ENCODE measurements at regions not wholly inside any gene's neighbourhood (a gene's known extent, or its start where the extent isn't known, plus 50 kb on each side); places are given as distances from the start of the nearest gene placed in this dataset.

DNA sequence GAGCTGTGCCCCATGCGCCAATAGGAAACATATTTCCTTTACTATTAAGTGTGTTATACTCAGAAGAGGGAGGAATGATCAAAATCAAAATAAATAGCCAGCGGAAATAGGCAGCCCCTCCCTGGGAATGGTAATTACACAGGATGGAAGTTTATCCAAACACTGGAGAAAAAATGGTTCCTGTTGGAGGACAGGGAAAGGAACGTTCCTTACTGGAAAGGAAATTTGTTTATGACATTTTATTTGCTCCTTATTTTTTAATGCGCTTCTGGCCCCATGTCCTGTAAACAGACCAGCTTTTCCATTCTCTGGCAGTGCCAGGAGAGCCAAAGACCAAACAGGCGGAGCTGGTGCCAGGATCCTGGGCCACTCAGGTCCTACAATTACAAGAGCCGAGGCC lies 273.7 kb downstream of the SOX9 start:
- no peak for DNase-seq

DNA sequence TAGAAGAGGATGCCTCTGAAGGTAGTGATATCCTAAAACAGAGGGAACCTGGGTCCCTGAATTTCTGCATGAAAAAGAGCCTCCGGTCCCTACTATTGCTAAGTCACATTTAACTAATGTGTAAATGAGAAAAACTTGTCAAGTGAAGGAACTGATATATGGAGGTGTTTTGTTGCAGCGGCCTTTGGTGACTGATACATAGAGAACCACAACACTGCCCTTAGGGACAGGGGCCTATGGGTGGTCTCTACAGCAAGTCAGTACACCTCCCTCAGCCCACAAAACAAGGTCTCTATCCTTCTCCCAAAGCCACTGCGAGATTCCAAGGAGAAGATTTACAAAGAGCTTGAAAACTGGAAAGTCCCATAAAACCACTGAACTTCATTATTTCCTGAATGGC lies 275.3 kb downstream of the SOX9 start:
- DNase-seq: no peak

DNA sequence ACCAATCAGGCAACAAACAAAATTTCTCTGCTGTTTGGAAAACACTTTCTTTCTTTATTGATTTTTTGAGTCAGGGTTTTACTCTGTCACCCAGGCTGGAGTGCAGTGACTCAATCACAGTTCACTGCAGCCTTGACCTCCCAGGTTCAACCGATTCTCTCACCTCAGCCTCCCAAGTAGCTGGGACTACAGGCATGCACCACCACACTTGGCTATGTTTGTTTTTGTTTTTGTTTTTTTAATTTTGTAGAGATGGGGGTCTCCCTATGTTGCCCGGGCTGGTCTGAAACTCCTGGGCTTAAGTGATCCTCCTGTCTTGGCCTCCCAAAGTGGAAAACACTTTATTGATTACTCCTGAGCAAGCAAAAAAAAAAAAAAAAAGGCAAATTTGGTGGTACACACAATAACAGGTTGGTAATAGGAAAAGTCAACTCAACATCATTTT lies 276.4 kb downstream of the SOX9 start:
- no peak for DNase-seq

DNA sequence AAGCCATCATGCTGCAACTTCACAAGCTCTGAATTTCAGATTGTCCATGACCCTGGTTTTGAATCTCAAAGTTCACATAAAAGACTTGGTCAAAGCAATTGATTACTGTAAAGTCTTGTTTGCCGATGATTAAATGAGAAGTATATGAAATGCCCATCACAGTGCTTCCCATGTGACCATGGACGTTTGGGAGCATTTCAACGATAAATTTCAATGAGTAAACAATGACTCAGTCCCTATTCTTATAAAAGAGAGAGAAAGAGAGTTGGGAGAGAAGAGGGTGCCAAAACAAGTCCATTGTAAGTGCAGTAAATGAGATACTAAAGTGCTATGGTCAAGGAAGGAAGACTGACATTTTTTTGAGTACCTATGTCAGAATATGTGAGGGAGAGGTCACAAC lies 276.9 kb downstream of the SOX9 start:
- DNase-seq: no peak

DNA sequence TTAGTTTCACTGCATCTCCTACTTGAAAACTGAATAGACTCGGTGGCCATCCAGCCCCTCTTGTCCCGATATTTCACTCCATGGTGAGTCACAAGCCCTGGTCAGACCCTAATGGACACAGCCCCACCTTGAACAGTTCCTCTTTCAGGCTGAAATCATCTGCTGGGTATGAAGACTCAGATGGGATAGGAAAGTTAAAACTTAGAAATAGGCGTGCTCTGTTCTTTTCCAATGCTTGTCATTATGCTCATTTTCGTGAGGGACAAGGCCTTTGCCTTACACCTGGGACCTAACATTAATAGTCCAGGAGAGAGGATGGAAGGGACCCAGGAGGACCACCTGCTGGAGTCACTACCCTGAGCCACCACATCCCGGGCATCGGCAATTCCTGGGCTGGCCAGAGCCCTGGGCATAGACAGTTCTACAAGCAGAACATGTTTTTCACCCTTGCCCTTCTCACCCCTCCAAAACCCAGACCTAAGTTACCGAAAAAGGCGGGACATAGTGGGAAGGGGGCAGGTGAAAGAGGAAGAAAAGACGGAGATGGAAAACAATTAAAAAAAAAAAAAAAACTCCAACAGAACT lies 278.3 kb downstream of the SOX9 start:
- no peak for DNase-seq

DNA sequence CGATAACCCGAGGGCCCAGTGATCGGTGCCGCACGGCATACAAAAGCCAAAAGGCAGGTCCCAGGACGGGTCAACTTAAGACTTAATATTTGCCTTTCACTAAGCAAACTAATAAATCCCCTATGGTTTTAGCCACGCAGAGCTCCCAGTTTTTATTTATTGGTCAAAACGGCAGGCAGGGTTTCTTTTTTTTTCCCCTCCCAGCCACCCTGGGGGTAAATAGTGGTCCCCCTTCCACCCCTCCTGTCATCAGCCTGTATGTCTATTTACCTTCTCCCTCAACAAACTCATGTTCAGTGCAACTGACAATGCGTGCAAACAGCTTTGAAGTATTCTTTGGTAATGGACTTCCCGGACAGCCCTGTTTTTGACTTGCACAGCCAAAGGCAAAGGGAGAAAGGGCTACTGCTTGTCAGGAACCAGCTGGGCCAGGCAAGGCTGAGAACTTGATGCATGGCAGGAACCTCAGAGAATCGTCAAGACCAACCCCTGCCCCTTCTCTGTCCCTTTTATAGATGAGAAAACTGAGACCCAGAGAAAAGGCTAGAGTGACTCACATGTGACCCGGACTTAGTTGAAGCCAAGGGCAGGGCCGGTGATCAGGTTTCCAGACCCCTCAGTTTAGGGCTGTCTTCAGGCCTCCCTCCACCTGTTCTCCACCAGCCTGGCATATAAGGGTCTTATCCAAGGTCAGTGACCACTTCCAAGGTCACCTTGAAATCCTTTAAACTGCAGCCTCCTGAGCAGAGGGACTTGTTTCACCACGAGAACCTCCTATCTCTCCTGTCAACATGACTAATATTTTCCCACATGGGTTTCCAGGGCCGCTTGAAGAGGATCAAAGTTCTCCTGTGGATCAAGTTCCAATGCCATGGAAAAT lies 279.0 kb downstream of the SOX9 start:
- DNase-seq: no peak

DNA sequence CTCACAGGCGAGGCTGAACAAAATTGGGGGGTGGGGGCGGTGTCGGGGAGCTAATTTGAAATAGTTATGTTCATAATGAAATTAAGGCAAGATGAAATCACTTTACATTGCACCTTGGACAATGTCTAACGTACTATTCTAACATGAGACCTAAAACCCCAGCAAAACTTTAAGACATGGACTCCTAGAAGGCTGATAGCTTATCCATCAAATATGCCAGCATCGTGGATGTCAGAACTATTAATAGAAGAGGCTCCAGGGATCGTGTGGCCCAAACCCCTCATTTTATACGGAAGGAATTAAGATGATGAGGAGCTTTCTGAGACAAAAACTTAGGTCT lies 279.6 kb downstream of the SOX9 start:
- no peak for DNase-seq

DNA sequence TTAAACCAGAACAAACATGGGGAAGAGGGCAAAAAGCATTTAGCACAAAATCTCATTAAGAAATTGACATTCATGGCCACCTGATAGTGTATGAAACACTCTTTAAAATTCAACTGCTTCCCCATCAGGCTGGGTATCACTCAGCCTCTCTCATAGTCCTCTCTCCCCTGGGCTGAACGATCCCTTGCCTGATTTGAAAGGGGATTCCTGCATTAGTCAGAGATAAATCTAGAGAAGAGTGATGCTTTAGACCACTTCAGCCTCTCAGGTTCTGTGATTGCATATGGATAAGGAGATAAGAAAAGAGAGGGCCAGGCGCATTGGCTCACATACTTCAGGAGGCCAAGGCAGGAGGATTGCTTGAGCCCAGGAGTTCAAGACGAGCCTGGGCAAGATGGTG lies 280.0 kb downstream of the SOX9 start:
- DNase-seq: no peak

DNA sequence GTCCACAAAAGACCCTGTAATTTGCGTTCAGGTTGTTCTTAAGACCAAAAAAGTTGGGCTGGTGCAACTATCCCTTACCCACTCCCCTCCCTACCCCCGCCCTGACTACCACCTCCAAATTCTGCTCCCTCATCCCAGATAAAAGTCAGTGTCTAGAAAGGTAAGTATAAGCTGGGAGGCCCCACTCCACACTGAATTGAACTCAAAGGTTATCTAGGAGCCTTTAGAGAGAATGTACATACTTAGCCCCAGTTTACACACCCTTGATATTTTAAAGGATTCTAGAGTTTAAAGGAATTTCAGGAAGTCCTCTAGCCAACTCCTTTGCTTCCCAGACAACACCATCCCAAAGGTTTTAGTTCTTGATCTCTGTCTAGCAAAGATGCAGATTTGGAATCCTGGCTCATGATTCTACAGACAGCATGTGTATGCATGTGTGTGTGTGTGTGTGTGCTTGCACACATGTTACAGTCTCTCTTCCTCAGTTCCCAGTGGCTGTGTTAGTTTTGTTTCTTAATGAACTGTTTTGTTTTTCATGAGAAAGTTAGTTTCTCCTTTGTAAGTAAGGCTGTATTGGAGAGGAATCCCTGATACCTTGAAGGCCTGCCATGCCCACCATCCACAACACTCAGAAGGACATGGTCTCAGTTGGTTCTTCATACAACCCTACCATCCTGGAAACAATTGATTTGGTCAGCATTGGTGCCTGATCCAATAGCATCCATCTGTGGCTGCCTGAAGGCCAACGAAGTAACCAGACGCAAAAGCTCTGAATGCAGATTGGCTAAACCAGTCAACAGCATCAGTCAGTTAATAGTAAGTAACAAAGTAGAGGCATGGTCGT lies 281.3 kb downstream of the SOX9 start:
- no peak for DNase-seq

DNA sequence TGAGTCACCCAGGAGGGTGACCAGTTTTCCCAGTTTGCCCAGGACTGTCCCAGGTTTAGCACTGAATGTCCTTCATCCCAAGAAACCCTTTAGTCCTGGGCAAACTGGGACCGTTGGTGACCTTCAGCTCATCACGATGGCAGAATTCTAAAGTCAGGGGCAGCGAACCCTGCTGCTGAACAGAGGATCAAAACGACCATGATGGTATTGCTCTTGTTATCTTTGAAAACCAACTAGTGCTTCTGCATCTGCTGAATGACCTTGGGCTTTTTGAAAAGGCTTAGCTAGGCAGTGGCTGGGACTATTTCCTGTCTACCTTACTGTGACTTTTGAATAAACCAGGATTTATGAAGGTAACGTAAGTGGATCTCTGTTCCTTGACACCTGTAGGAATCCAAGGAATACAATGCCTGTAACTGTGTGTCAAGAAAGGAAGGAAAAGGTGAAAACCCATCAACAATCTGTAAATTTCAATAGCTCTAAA lies 281.9 kb downstream of the SOX9 start:
- DNase-seq: no peak

DNA sequence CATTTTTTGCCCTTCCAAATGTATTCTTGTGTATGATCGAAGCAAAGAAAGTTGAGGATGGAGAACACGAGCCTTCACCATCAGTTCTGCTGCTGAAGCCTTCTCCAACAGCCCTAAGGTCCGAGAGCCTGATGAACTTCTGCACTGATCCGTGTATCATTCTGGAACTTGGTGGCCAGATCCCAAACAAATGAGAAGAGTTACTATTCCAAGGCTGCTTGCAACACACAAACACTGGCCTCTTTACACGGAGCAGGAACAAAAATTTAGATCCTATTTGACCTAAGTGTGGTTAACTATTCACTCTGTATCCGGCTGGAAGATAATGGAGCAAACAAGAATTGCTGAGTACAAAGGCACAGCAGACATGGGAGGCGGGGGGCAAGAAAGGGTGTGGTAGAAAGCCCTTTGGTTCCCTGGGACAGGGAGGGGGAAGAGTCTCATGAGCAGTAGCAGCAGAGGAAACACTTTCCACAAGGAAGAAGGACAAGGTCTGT lies 282.9 kb downstream of the SOX9 start:
- DNase-seq: no peak

DNA sequence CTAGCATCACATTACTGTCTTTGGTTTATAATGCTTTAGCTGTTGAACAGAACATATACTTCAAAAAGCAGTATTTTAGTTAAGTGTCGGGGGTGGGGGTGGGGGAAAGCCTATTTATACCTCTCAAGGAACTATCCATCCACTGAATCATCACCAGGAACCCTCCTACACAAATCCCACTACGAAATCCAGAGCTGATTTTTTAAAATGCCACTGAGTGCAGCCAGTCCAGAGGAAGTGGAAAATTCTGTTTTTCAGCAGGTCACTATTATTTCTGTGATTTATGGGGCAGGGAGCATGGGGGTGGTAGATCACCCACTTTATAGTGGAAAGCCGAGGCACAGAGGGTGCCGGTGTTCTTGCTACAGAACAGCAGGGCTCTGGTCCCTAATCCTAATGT lies 284.1 kb downstream of the SOX9 start:
- DNase-seq: no peak

DNA sequence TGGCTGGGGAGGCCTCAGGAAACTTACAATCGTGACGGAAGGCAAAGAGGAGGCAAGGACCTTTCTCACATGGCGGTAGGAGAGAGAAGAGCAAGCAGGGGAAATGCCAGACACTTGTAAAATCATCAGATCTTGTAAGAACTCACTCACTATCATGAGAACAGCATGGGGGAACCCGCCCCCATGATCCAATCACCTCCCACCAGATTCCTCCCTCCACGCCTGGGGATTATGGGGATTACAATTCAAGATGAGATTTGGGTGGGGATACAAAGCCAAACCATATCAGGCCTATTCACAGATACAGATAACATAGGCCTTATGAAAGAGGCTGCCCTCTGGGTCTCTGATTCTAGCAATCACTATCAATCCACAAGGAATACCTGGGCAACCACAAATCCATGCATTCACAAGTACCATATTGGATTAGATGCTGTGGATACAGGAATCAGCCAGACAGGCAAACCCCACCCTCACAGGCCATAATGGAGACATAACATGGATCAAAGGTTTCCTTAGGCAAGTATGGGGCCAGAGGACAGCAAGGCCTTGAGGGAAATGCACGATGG lies 284.9 kb downstream of the SOX9 start:
- DNase-seq: no peak

DNA sequence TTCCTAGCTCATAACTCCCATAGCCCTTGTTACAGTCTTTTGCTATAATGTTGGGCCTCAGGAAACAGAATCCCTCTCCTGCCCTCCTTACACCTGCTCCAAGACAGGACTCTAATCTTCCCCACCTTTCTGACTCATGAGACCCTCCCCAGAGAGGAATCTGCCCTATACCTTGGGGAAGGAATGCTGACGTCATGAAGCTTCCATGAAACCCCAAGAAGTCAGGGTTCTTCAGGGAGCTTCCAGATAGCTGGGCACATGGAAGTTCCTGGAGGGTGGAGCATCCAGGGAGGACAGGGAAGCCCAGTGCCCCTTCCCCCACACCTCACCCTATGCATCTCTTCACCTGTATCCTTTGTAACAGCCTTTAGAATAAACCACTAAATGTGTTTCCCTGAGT lies 285.7 kb downstream of the SOX9 start:
- DNase-seq: no peak

DNA sequence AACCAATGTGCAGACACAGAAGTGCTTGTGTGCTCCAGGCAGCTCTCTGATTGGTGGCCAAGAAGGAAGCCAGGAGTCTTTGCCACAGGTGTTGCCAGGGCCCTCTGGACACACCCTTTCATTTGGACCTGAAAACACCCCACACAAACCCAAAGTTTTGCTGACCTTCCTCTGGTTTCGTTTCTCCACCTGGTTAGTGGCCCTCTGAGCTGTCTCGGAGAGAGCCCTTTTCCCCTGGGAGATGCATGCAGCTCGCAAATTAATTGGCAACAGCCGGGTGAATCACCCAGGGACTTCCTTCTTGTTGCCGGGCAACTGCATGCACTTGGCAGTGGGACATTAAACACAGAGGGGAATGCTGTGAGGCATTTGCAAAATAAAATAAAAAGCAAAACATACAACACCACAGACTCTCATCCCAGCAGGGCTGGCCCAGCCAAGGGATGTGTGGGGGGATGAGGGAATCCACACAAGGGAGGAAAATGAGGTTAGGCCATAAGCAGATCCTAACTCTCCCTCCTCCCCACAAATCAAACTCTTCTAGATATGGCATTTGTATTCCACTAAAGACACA lies 286.6 kb downstream of the SOX9 start:
- DNase-seq: peak; percentile 93

DNA sequence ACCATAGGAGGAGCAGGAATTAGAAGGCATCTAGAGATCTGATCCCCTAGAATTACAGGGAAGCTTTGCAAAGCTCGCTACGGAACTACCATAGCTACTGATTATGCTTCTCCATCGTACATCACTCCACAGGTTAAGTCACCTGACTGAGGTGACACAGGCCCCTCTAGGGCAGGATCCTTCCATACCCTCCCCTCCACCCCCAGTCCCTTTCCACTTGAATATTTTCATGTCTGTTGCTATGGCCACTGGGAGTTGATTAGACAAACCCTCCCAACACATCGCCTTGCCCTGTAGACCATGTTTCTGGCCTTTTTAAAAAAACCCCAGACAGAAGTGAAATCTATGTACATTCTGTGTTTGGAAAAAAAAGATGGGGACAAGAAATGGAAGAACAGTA lies 287.1 kb downstream of the SOX9 start:
- DNase-seq: peak; percentile 88

DNA sequence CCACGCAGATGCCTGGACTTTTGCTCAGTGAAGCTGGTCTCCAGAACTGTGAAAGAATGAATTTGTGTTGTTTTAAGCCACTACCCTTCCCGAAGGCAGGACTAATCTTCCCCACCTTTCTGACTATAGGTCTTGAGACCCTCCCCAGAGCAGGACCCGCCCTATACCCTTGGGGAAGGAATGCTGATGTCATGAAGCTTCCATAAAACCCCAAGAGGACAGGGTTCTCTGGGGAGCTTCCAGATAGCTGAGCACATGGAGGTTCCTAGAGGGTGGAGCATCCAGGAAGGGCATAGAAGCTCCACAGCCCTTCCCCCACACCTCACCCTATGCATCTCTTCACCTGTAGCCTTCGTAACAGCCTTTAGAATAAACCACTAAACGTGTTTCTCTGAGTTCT lies 287.8 kb downstream of the SOX9 start:
- DNase-seq: no peak

DNA sequence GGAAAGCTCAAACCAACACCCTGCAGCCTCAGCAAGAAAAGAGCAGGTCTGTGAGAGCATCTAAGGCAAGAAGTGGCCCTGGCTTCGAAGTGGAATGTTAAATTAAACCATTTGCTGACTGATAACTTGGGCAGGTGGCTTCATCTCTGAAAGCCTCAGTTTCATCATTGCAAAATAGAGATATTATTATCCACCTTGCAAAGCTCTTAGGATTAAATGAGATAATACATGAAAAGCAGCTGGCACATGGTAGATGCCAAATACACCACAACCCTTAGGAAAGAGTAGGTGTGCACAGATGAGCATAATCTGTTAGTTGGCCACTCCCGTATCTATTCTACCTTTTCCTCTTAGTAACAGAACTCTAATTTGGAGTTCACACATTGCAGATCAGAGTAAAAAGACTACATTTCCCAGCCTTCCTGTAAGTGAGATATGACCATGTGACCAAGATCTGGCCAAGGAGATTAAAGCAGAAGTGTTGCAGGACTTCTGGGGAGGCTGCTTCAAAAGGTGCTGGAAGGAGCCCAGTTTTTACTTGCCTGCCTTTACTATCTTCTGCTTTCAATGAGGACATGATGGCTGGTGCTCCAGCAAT lies 288.7 kb downstream of the SOX9 start:
- no peak for DNase-seq

DNA sequence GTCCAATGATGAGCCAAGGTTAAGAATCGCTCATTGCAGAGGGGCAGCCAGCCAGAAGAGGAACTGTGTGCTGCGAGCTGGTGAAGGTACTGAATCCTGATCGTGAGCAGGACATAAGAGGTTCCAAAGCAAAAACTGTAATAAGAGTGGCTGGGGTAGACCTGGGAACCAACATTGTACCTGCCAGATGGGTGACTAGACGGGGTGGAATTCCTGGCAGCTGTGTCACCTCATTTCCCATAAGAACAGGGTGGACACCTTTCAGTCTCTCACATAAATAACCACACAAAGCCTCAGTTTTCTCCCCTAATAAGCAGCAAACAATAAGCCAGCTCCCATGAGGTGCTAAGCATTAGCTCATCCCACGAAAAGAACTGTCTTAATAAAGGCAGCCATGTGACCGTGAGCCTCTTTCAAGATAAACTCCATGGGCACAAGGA lies 290.3 kb downstream of the SOX9 start:
- no peak for DNase-seq

DNA sequence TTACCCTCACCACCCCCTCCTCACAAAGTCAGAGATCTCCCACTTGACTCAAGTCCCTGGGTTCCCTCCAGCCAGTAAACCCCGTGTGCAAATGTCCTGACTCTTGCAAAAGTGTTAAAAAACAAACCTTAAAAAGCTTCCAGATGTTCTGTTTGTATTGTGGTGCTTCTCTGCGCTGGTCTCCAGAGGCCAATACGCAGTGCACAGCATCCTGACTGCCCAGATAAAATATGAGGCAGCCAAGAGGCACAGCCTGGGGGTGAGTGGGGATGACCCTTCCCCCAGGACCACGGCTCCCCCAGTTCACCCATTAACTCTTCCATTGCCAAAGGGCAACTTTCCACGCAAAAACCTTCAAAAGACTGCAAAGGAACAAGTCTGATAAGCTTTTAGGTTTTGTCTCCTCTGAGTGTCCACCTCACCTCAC lies 291.8 kb downstream of the SOX9 start:
- DNase-seq: no peak

DNA sequence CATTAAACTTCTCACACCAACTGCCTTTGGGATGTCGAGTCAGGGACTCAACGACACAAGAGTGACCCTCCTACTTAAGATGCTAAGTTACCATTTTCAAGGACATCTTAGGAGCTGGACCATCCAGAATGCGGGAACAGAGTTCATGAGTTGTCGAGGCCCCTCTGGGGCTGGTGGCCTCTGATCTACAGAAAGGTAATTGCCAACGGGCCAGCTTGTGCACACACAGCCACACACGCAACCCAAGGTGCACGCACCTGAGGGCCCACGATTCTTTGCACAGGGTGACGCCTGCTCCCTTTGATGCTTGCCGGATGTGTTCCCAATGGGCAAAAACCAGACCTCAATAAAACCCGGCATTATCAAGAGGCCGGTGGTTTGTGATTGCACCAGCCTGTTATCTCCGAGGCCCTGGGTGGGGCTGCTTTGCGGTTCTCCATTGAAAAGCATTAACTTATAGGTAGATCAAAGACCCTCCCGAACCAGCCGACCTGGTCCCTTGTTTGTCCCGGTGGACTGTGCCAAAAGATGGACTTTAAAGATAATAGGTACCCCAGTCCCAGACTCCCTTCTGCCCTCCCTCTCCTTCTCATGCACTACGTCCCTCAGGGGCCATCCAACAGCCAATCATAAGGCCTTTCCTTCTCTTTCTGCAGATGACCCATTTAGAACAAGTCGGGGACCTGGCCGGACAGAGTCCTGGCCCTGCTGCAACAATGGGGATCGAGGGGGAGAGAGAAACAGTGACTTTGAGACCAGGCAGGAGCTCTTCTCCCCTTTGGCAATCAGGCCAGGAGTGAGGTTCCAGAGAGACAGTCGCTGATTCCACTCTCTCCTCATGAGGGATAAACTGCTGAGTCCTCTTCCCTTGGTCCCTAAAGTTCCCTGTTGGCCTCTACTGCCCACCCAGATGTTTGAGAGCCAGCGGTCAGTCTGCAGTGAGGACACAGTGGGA lies 292.5 kb downstream of the SOX9 start:
- DNase-seq: no peak

Measured in NCI-H1436 treated with DMSO at 0.1 percent for 48 hours (cell line).